ENCODE measurements at regions not wholly inside any gene's neighbourhood (a gene's known extent, or its start where the extent isn't known, plus 50 kb on each side); places are given as distances from the start of the nearest gene placed in this dataset.

- TF ChIP-seq CTCF (IDR thresholded peaks at IDR 0.05) (no peak), POLR2A (IDR thresholded peaks at IDR 0.05) (no peak), EP300 (IDR thresholded peaks at IDR 0.05; ENCODE audit: low read depth) (no peak), POLR2AphosphoS5 (IDR thresholded peaks at IDR 0.05) (no peak)
Observed at GRCh38 chr16:73420676-73421075, 372.7 kb upstream of the ZFHX3 start.
